Stimulated activated CD4-positive, alpha-beta T cell treated with anti-CD3 and anti-CD28 coated beads, Interleukin-1b, Interleukin-23, amount 100 ng/mL, for 48 hours (primary cell): ENCODE measurements at regions not wholly inside any gene's neighbourhood (a gene's known extent, or its start where the extent isn't known, plus 50 kb on each side); places are given as distances from the start of the nearest gene placed in this dataset.
"Not testable (repeated sequence)": the region's sequence is repeated elsewhere in the genome, so short reads cannot be mapped to it uniquely, and the experiment has no call there.

Experiments
- DNase-seq: peaks from one replicate; pipeline ENCODE4 v3.0.0-alpha.2; 2020

DNA sequence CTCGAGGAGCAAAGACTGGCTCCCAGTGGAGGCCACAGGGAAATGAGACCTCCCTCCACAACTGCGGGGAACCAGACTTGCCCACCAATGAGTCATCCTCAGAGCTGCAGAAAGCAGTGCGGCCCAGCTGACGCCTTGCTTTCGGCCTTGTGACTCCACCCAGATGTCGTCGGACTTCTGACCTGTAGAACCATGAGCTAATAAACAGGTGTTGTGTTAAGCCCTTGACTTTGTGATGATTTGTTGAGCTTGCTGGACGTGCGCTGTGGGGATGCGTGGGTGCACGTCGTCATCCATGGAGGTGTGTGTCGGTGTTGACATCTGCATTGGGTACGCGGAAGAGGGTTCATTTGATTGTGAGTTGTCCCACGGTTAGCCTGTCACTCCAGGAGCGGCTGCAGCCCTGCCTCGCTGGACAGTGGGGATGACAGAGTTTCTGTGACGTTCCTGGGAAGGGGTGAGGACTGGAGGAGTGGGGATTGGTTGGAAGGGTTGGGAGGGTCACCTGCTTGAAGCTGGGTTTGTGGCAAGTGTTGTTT is 154.1 kb downstream of the SH3BP4 start:
- no peak for DNase-seq

GRCh38 chr2:235106874-235107639 is 155.2 kb downstream of the SH3BP4 start:
- DNase-seq = no peak

GRCh38 chr2:235107640-235107951 is 155.8 kb downstream of the SH3BP4 start:
- no peak for DNase-seq

DNA sequence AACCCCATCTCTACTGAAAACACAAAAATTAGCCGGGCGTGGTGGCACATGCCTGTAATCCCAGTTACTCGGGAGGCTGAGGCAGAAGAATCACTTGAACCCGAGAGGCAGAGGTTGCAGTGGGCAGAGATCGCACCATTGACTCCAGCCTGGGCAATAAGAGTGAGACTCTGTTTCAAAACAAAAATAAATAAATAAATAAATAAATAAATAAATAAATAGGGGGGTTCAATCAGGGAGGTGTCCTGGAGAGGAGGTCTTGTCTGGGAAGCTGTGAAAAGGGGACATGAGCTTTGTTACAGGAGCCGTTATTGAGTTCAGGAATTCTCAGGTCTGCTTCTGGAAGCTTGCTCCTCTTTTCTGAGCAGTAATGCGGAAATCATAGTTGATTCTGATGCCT is 157.7 kb downstream of the SH3BP4 start:
- not testable (repeated sequence) for DNase-seq

- DNase-seq = no peak
These were observed 160.5 kb downstream of the SH3BP4 start for GRCh38 chr2:235112365-235112764.

GRCh38 chr2:235113854-235114253 is 162.0 kb downstream of the SH3BP4 start:
- no peak for DNase-seq

DNA sequence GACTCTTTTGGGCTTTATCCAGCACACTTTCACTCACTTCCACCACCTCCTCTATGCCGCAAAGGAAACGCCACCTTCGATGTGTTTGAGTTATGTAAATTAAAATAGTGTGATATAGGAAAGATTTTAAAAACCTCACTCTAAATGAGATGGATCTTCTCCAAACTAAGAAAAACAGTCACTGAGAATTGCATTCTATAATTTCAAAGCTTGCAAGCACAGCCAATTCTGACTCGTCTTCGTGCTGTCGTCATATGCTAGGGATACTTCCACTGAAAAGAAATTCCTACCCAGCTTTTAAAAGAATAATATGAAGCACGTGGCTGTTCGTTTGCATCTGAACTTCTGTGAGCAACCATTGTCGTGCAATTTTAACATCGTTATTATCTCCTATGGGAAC is 162.5 kb downstream of the SH3BP4 start:
- no peak for DNase-seq

DNA sequence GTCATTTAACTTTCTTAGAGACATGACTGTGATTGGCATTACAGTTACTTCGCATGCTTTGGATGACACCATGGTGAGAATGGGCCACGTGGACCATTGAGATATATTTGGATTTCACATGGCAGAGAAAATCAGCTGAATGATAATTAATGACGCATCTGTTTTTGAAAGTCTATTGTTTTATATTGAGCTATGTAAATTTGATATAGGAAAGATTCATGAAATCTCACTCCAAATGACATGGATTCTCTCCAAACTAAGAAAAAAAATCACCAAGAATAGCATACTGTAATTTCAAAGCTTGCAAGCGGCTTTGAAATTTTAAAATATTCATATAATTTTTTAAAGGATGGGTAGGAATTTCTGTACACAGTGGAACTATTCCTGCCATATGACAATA is 163.7 kb downstream of the SH3BP4 start:
- DNase-seq = no peak

DNA sequence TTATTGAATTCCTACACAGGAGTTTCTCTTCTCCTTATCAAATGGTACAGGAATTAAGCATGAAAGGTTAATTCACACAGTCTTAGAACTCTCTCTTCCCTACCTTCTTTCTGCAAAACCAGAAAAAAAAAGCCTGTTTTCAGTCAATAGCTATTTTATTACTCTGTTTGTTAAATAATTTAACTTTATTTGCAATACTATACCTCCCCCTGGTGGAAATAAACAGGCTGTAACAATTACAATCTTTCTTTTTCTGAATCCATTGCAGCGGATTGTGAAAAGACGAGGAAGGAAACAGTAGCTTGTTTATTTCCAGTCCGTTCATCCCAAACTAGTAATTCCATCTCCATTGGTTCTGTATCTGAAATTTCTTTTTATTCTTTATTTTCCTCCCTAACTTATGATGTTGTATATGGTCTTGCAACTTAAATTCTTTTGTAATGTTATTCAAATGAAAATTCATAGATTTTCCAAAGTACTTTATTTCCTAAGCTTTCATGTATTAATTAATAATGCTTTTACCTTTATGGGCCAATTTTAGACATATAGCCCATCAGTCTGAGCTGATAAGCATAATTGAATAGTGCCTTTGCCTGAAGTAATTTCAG is 165.2 kb downstream of the SH3BP4 start:
- DNase-seq = no peak

DNA sequence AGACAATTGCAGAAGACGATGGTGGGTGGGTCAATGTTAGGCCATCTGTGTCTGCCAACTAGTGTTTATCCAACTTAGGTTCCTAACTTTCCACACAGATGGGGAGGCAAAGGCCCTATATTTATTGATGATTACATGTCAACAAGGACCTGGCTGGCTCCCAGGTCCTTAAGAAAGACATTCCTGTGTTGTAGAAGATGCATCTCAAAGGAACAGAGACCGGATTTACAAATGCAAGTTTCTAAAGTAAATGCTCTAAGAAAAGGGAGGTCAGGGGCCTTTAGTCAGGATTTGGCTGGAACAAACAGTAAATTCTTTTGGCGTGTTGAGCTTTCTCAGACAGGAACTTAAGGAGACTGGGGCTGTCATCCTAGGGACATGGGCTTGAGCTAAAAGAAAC is 175.0 kb downstream of the SH3BP4 start:
- DNase-seq = no peak

- no peak for DNase-seq
These were observed 176.1 kb downstream of the SH3BP4 start for GRCh38 chr2:235127931-235128330.

- DNase-seq = no peak
These were observed 178.0 kb downstream of the SH3BP4 start for GRCh38 chr2:235129850-235130249.

DNA sequence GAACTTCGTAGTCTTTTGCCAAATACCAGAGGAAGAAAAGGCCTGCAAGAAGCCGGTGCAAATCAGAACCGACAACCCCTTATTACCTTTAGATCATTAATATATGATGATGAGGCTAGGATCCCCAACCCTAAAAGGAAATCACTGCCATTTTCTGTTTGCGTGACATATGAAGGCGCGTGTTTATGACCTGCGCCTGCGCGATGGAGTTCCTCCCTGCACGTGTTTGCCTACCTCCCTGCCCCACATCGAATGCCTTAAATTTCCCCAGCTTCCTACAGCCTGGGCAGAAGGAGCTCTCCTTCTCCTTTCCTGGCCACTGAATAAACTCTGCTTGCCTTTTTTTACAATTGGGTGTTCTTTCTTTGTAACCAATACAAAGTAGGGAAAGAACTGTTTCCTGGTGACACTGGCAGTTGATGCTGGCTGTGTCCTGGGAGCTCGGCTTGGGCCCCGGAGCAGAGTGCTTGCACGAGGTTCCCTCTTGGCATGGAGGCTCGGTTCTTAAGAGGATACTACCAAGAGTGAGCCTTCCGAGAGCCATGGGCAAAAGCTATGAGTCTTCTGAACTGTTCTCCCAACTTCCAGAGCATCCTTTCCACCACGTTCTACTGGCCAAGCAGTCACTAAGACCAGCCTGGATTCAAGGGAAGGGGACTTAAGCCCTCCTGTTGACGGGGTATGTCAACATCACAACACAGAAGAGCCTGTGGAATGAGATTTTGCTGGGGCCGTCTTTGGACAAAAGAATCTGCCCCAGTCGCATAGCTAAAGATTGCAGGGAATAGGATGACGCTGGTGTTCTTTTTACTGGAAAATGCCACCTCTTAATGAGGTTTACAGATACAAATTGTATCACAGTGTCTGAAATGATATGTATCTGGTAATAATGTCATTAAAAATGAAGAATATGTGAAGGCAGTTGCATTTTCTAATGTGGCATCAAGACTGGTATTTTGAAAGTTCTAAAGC is 179.8 kb downstream of the SH3BP4 start:
- no peak for DNase-seq

DNA sequence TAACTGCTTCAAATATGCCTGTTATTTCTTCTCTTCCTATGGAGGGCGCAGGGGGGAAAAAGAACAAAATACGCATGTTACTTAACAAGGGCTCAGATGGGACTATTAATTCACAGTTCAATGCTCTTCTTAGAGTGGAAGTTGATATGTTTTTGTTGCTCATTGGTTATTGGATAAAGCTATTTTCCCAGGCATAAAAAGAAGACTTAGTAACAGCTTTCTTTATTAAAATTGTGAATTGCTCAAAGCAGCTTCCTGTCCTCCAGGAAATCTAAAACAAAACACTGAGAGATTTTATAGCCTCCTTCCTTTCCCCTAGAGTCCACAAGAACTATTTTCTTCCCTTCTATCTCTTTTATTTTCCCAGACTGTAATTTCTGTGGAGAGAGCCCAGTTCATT is 180.8 kb downstream of the SH3BP4 start:
- DNase-seq = no peak

GRCh38 chr2:235133837-235134236 is 182.0 kb downstream of the SH3BP4 start:
- DNase-seq = no peak

GRCh38 chr2:235134420-235134819 is 182.6 kb downstream of the SH3BP4 start:
- no peak for DNase-seq

DNA sequence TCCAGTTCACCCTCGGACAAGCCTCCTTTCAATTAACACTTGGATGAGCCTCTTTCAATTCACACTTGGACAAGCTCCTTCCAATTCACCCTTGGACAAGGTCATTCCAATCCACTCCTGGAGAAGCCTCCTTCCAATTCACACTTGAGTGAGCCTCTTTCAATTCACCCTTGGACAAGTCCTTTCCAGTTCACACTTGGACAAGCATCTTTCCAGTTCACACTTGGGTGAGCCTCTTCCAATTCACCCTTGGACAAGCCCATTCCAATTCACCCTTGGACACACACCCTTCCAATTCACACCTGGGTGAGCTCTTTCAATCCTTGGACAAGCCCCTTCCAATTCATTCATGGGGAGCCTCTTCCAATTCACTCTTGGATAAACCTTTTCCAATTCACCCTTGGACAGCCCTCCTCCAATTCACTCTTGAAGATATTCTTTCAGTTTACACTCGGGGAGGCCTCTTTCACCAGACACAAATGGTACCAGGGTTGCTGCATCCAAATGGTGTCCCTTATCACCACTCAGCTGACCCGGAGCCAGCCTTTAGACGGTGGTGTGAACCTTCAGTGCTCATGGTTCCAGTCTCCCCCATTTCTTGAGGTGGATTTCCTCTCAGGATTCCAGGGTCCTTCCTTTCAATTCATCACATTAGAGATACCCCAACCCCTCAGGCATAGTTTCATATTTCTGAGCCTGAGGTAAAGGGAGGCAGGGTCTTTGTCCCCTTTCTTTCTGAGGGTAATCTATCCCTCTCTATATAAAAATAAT is 183.6 kb downstream of the SH3BP4 start:
- no peak for DNase-seq

GRCh38 chr2:235135990-235136561 is 184.3 kb downstream of the SH3BP4 start:
- DNase-seq = peak; percentile 41

- DNase-seq = no peak
These were observed 186.5 kb downstream of the SH3BP4 start for GRCh38 chr2:235138339-235138738.

DNA sequence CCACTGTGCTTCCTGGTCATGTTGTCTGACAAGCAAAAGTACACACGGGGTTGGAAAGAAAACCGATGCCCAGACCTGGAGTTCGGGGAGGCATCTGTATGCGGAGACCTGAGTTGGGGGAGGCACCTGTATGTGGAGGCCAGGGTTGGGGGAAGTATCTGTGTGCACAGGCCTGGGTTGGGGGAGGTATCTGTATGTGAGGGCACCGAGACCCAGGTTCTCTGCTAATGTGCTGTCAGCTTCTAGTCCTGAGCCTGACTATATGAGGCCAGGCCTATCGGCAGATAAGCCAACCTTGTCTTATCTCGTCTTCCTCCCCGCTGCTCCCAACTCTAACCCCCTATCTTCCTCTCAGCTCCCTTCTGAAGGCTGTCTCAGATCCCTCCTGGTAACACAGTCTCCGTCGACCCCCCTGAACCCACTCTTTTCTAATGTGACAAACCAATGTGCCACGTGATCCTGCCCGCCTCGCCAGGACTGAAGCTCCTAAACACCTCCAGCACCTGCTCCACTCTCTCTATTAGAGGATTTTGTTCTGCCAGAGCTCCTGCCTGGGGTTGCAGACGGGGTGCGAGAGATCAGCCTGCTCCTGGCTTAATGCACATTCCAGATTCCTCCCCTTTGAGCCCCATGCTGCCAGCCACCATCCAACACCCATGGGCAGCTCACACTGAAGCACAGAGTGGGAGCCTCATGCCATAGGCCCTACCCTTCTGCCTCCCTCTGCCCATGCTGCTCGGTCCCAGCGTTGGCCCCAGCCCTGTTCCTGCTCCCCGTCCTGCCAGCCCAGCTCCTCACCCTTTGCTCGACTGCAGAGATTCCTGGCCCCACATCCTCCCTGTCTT is 188.4 kb downstream of the SH3BP4 start:
- no peak for DNase-seq

GRCh38 chr2:235140801-235141081 is 188.9 kb downstream of the SH3BP4 start:
- no peak for DNase-seq
